ENCODE measurements at regions not wholly inside any gene's neighbourhood (a gene's known extent, or its start where the extent isn't known, plus 50 kb on each side); places are given as distances from the start of the nearest gene placed in this dataset.

DNA sequence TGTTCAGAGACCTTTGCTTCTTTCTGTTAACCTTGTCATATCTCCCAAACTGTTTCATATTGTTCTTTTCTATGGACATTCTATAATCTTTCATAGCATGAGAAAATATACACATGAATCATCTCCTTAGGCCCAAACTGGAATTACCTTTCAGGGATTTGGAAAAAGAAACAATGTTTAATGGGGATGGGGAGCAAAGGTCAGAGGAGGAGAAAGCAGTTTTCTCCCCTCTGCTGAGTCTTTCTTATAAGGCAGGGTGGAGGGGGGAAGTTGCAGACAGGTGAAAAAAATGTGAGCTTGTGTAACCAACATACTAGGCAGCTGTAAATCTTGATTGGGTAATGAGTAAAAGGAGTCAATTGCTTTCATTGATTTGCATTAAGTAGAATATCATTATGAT lies 164.1 kb downstream of the BRINP2 start:
- DNase-seq (ENCODE audit: low spot score) = no peak

GRCh38 chr1:177333936-177334595 lies 163.3 kb downstream of the BRINP2 start:
- DNase-seq (ENCODE audit: low spot score) = no peak

Data from HuH-7.5 (cell line).